ENCODE measurements at regions not wholly inside any gene's neighbourhood (a gene's known extent, or its start where the extent isn't known, plus 50 kb on each side); places are given as distances from the start of the nearest gene placed in this dataset.

DNA sequence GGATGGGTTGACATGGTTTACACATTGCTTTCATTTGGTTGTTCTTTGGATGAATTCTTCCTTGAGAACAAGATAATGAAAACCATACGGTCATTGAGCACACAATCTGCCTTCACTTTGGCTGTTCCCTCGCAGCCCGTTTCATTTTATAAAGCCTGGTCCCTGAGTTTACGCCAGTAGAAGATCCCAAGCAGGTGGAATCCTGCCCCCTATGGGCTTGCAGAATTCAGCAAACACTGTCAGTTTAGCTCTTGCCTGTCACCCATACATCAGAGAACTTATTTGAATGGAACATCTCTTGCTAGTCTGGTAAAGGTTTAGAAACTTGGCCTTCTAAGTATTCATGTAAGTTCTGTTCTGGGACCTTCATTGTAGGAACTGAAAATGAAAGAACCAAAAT lies 666.4 kb upstream of the ZEB2 start:
- DNase-seq = no peak

DNA sequence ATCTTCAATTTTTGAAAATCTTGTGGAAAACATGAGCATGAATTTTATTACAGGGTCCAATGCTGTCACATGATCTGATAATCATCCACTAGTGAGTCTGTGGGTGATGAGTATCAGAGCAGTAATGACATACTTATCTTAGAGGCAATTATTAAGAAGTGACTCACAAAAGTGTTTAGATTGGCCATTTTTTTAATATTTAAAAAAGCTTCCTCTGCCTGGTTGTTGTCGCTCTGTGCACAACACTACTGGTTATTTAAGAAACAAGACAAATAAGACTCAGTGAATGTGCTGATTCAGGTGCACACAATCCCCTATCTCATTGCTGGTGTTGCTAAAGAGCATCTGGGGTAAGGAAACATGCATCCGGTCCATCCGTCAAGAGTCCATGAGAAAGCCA lies 665.8 kb upstream of the ZEB2 start:
- DNase-seq = no peak

DNA sequence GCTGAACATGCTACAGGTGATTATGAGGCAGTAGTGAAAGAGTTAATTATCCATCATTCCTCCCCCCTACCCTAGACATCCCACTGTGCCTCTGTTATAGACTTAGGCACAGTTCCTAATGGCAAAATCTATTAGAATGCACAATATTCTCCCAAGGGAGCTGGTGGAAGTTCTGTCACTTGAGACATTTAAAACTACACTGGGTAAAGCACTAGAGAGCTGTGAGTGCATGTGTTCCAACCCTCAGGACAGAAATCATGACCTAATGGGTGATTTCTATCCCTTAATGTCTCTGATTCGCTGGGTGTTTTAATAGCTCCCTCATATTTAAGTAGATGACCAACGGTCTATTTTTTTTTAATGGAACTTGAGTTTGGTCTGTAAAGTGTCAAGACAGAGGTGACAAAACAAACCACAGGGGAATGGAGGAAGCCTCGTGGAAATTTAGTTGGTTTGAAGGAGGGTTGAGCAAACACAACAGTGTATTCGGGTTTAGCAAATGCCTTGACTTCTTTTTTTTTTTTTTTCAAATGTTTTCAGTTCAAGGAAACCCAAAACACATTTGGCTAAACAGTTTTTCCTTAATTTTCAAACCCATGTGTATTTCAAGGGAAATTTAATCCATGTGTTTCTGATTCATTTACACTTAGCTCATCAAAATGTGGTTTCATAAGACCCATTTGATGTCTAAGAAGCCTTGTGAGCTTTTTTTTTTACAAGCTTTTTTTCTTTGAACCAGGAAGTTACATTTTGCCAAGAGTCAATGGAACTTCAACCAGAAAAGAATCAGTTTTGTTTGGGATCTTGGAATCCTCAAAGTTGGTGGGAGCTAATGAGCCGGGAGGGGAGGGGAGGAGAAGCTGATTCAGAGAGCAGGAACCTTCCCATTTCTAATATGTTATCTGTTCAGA lies 665.1 kb upstream of the ZEB2 start:
- DNase-seq = no peak

DNA sequence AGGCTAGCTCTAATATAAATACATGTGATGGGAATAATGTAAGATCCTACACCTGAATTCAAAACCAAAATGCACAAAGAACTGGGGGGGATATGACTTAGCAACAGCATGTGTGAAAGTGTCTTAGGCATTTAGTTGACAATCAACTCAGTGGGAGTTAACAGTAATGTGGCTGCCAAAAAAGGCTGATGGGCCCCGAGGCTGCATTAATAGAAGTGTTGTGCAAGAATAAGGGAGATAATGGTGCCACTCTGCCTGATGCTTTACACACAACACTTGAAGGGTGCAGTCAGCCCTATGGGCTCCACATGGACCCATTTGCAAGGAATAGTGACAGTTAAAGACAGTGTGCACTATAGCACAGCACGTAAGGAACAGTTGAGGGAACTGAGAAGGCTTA lies 649.4 kb upstream of the ZEB2 start:
- no peak for DNase-seq

DNA sequence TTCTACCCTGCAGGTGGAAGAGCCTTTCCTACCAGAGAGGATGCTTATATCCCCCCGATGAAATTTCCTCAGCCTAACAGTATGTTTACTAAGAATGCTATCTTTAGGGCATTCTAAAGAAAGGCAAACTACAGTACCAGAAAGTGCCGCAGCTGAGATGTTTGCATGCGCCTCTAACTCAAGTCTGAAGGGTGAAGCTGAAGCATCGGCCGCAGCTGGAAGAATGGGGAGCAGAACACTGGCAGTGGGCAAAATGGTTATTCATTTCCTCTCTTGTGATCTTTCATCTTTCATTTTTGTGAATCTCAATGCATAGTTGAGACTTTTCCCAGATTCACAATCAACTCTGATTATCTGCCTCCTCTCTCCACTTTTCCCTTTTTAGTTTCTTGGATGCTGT lies 648.2 kb upstream of the ZEB2 start:
- no peak for DNase-seq

DNA sequence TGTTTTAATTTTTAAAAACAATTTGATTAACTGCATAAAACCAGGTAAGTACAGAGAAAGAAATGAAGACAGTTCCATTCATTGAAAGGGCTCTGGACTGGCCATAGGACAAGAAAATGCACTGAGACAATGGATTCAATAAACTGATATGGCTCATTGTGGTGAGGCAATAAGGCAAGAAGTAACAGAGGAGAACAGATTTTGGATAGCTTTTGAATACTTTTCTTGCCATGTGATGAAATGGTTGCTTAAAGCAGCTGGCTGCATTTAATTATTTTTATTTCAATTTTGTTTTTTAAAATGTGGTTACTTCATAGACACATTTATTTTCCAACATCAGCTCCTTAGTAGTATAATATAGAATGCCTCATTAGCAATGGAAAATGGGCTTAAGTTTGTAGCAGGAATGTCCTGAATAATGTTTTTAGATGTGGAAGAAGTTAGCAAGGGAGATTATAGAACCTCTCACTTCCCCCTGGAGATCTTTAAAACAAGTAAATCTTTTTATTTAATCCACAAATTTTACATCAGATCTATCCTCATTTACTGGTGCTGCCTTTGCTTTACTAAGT lies 646.9 kb upstream of the ZEB2 start:
- no peak for DNase-seq

DNA sequence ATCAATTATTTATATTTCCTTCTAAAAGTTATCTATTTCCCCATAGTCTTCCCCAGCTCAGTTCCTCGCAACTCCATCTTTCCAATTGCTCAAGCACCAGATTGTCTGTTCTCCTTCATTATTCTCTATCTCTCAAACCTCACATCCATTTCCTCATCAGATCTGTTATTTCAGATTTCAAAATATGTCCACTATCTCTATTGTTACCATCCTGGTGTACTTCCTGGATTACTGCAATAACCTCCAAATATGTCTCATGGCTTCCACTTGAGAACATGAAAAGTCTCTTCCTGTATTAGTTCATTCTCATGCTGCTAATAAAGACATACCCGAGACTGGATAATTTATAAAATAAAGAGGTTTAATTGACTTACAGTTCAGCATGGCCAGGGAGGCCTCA lies 641.7 kb upstream of the ZEB2 start:
- no peak for DNase-seq

DNA sequence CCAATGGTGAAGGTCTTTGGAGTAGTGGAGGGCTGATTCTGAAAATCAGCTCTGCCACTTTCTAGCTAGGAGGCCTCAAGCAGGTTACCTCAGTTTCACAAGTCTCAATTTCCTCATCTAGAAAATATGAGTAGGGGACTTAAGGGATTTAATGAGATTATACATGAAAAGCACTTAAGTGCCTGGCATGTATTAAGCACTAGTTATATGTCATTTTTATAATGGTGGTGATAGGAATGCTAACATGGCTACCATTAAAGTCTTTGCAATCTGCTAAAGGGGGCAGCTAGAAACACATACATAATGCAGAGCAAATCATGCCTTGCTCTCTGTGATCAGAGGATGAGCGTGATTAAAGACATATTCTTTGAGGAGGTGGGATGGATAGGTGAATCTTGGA lies 640.9 kb upstream of the ZEB2 start:
- DNase-seq = no peak

DNA sequence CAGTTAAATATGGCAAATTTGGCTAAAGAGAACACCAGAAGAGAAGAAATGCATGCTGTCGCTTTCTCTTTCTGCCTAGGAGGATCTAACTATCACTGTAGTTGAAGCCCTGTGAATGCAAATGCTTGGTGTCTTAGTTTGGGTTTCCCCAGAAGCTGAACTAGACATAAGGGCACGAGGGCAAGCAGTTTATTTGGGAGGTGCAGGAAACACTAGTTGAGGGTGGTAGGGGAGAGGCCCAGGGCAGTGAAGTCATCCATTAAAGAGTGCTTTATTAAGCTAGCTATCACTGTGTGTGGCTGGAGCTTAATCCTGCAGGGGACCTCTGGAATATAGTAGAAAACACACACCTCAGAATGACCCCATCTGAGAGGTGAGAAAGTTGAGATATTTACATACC lies 639.8 kb upstream of the ZEB2 start:
- DNase-seq = no peak

DNA sequence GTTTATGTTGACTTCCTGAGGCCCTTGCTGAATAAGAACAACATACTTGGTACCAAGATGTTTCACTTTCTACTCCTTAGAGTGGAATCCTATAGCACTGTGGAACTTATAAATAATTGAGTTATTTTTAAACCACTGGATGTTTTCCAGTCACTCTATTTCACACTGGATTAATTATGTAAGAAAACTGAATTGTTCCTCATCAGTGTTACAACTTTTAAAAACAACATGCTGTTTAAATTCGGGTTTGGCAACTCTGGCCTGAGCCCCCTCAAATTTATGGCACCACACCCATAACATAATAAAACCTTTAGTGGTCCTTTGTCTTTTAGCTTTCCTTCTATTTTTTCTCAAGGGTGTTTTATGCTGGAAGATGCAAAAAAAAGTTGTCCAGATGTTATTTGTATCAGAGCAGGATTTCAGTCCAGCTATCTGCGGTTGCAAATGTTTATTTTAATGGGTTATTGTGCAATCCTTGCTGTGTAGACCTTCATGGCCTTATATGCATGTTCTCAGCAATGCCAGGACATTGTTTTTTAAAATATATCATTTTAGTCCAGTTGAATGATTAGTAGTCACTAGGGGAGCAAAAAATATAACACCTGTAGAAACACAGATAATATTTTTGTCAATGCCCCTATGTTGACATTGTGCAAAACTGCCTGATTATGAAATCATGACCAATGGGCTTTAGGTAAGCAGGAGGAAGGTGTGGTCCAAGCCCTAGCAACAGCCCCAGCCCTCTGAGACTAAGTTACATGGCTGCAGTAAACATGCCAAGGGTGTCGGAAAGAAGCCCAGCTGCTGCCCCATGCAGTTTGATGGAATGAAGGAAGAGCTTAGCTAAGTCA lies 638.0 kb upstream of the ZEB2 start:
- DNase-seq = no peak

DNA sequence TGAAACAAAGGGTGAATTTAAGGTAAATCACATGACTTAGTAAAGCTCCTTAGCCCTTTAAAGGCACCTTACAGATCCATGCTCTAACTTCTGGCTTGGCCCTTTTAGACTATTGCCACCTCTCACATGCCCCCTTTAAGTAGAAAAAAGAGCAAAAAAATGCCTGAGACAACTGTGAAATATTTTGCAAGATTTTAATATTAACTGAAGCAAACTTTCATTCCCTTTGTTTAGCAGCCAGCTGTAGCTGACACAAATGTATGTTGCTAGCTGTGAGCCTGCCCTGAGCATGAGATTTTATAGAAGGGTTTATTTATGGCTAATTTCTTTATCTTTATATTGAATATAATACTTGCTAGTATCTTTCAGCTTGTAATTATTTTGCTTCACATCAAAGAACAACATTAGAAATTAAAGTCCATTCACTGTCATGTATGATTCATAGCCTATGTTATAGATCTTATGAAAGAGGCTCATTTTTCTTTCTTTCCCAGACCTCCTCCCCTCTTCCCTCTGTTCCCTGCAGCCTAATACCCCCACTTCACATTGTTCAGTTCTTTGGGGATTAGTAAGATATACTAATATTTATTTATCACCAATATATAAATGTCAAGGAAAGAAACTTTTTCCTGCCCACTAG lies 637.2 kb upstream of the ZEB2 start:
- DNase-seq = no peak

DNA sequence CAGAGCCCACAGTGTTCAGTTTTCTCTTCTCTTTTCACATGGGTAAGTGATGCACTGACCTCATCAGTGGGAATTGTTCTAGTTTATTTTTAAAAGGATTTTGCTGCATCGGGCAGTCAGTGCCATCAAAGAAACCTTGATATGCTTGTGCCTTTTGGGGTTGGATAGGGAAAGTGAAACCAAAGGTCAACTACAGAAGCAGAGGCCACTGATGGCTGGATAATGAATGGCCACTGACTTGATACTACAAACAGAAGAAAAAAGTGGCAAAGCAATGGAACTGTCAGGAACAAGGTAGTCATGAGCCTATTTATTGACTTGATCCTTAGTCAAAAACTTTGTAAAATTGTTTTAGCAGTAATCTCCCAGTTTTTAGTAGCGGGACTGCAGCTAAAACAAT lies 636.3 kb upstream of the ZEB2 start:
- no peak for DNase-seq

DNA sequence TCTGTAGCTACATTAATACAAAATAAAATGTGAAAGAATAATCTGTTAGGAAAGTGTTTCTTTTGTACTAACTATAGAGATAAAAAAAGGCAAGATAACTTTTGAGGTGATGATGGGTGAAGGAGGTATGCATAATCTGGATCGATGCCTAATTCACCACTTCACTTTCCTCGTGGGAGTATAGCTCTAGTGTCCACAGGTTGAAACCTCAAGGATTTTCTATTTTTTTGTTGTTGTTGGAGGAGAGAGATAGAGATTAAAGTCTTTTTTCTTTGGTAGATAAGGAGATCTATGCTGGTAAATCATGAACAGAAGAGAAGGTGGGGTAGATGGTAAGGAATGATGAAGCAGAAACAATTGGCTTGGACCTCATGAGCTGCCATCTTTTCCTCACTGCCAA lies 635.3 kb upstream of the ZEB2 start:
- DNase-seq = no peak

DNA sequence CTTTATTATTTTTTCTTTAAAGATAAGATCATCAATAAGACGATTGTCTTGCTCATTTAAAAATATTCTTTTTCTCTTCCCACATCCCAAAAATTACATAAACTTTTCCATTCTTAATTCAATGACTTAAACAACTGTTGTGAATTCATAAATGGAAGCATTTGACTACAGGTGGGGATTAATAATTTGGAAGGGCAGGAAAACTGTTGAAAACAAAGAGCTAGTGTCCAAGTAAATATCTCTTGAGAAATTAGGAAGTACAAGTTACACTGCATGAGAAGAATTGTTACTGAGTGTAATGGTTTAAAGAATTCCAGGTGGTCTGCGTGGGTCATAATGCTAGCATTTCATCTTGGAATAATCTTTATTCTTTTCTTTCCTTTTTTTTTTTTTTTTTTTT lies 634.8 kb upstream of the ZEB2 start:
- no peak for DNase-seq

DNA sequence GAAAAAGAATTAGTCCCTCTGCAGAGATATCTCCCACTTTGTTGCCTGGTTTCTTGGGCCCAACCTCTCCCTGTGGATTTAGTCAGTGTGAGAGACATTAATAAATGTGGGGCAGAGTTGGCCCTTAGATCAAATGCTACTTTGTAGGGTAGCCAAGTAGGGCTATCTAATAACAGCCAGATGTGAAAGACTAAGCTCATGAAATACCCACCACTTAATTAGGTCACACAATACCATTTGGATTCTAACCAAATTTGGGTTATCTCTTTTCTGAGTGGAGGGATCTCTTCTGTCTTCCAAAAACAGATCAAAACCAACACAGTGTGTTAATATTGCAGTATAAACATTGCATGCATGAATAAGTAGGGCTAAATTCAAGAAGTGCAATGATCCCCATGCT lies 626.8 kb upstream of the ZEB2 start:
- no peak for DNase-seq

DNA sequence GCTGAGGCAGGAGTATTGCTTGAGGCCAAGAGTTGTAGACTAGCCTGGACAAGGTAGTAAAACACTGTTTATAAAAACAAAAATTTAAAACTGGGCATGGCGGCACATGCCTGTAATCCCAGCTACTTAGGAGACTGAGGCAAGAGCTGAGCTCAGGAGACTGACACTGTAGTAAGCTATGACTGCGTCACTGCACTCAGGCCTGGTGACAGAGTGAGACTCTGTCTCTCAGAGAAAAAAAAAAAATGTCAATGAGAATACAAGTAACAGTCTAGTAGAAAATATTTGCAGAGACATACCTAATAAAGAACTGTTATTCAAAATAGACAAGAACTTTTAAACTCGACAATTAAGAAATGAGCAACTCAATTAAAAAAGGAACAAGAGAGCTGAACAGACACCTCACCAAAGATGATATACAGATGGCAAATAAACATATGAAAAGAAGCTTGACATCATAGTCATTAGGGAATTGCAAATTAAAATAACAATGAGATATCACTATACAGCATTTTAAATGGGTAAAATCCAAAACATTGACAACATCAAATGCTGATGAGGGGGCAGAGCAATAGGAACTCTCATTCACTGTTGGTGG lies 624.3 kb upstream of the ZEB2 start:
- no peak for DNase-seq

DNA sequence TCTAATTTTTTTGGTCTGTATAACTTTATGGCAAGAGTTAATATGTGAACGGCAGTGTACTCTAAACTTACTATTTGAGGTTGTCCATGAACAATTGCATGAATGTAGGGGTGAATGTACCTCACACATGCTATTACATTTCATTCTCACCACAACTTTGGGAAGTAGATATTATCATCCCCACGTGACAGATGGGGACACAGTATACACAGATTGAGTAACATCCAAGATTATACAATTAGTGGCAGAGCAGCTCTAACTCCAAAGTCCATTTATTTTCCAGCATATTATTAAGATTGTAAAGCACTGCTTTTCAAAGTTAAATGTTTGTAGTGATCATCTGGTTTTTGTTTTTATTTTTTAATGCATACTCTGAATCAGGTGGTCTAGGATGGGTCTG lies 622.1 kb upstream of the ZEB2 start:
- no peak for DNase-seq

DNA sequence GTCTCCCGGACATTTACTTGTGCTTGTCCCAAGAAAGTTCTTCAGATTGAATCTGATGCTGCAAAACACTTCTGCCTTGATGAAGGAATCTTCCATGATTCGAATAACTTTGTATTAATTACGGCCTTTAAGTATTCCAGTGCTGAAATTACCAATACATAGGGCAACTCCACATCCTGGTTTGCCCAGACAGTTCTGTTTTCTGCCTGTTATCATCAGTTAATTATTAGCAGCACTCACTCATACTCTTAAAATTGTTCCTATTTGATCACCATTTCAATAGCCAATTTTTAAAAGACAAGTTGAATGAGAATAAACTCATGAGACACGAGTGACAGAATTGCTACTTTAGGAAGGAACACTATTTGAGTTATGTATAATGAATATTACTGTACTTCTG lies 620.7 kb upstream of the ZEB2 start:
- no peak for DNase-seq

DNA sequence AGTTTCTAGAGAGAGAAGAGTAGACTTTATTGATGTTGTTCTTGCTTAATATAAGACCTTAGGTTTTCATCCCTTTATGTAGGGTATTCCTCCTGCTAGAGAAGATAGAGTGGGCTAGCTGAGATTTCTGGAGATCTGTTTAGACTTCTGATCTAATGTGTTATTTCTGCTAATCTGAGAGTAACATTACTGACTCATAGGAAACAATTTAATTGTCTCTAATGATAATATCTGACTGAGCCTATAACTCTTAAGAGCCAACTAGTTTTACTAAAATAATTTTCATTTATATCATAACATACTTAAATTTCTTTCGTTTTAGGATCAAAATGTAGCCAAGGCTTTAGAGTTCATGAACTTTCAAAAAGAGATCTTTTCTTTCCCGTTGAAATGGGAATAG lies 618.7 kb upstream of the ZEB2 start:
- no peak for DNase-seq

DNA sequence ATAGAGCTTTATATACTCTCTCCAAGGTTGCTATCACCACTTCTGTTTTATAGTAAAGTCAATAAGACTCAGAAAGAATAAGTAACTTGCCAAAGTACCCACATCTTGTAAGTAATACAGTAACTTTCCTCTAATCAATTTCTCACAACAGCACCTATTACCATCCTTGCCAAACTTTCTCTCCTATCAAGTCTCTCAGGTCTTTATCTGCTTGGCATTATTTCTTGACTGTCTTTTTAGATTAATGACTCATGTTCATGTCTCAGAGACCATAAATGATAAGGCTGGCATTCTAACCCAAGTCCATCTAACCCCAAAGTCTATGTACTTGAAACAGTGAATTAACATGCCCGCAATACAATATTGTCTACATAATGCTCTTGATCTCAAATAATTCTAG lies 618.0 kb upstream of the ZEB2 start:
- no peak for DNase-seq

DNA sequence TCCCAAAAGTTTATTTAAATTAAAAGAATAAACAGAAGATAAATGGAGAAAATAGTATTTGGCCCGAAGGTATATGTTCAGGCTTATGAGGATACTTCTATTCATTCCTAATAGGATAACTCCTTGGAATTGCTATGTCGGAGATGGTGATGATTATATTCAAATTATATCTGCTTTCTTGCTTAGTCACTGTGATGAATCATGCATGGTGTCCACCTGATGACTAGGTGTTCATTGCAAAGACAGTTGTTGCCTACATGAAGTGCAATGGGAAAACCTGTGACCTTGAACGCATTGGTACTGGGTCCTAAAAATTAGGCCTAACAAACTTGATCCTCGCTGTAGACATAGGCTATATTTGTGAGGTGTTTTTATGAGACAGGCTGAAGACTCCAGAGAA lies 617.3 kb upstream of the ZEB2 start:
- DNase-seq = no peak

DNA sequence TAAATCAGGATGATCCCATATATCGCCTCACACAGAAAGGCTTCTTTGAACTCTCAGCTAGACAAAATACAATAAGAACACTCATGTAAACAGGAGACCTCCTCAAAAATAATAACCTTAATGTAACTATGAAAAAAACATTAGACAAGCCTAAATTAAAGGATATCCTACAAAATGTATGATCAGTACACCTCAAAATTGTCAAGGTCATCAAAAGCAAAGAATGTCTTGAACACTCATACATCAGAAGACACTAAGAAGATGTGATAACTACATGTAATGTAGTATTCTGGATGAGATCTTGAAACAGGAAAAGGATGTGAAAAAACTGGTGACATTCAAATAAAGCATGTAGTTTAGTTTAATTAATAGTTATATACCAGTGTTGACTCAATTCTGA lies 616.8 kb upstream of the ZEB2 start:
- DNase-seq = no peak

DNA sequence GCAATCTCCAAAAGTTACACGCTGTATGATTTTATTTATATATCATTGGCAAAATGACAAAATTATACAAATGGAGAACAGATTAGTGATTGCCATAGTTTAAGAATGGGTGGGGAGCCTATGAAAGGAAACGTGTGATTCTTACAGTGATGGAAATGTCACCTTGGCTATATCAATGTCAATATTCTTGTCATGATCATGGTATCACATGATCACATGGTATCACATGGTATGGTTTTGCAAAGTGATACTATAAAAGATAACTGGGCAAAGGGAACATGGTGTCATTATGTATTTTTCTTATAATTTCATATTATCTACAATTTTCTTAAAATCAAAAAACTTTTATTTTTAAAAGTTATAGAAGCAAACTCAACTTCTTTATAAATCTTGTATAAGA lies 606.2 kb upstream of the ZEB2 start:
- DNase-seq = no peak

Measured in DMS79 treated with DMSO at 0.1 percent for 48 hours (cell line).